ENCODE measurements at regions not wholly inside any gene's neighbourhood (a gene's known extent, or its start where the extent isn't known, plus 50 kb on each side); places are given as distances from the start of the nearest gene placed in this dataset.

DNA sequence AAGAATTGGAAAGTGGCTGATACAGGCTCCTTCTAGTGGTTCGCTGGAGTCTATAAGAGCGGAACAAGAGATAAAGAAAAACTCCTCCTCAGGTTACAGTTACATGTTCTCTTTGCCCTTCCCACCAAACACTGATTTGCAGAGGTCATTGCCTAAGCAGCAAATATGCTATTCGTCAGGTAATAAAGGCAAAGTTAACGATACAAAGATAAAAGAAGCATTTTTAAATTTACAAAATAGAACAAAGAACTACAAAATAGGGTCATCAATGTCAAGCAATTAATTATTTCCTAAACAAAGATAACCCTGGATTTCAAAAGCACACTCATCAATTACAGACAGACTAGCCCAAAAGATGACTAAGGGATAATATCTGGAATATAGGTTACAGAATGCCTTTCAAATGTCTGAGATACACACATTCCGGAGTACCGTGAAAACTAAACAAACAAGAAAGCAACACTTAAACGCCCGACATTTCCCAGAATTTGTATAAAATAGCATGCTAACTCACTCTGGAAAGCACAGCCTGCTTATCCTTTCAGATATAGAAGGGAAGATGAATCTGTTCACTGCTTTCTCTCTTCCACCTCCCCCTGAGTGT lies 186.4 kb downstream of the MREG start:
- TF ChIP-seq SMC3 (conservative IDR thresholded peaks at IDR 0.05; ENCODE audit: poor library complexity) (no peak), RAD21 (conservative IDR thresholded peaks at IDR 0.05) (no peak), MXI1 (conservative IDR thresholded peaks at IDR 0.05; ENCODE audit: poor library complexity, severe bottlenecking) (no peak), TAF1 (IDR thresholded peaks at IDR 0.05; ENCODE audit: low read depth) (no peak)

All from neural cell (in vitro differentiated cells).